A204.1 (cell line): ENCODE measurements at regions not wholly inside any gene's neighbourhood (a gene's known extent, or its start where the extent isn't known, plus 50 kb on each side); places are given as distances from the start of the nearest gene placed in this dataset.
A peak's percentile ranks its signal among the peaks of the same experiment; 100 is the strongest.
"Not testable (repeated sequence)": the region's sequence is repeated elsewhere in the genome, so short reads cannot be mapped to it uniquely, and the experiment has no call there.

Source experiments
- FAIRE-seq: peaks from 2 replicates; lab custom pipeline; 2012; peaks lifted over from hg19 to GRCh38; lab: Jason Lieb, UNC

GRCh38 chr9:88596376-88596775, 61.4 kb downstream of the NXNL2 start:
- FAIRE-seq: no peak

- no peak for FAIRE-seq
Observed at GRCh38 chr9:88604836-88605511, 70.0 kb downstream of the NXNL2 start.

DNA sequence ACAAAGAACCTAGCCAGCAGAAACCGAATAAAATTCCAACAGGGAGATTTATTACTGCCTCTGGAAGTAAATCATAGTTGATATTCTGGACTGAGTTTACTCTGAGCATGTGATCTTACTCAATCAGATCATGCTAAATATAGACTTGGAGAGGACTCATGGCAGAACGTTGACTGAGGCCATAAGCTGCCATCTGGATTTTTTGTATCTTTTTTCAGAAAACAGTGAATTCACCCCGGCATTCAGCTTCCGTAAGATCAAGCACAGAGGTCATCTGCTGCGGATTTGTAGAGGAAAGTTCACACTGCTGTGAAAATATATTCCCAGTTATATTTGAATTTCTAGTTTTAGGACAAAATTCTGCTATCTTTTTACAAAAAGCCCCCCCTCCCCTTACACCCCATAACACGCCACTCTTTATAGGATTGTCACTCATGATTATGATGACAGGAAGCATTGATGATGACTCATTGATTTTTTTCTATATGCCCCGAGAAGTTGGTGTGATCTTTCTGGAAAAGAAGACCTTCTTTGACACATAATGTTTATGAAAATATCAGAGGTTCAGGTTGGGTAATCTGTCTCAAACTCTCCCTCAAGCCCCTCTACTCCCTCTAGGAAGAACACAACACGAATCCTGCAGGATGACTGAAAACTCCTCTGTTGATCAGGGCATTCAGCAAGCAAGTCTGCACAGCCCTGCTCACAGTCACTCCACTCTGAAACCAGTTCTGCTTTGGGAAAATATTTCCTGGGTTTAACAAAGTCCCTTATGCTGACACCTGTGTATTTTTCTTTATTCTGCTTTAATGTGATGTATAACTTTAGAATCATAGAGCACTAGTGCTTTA, 70.8 kb downstream of the NXNL2 start:
- no peak for FAIRE-seq

DNA sequence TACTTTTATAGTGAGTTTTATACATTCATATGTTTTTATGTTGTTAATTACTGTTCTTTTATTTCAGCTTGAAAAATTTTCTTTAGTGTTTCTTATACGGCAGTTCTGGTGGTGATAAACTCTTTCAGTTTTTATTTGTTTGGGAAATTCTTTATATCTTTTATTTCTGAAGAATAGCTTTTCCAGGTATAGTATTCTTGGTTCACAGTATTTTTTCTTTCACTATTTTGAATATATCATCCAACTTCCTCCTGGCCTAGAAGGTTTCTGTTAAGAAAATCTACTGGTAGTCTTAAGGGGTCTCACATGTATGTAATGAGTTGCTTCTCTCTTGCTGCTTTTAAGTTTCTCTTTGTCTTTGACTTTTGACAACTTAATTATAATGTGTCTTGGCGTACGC, 79.4 kb downstream of the NXNL2 start:
- peak; percentile 89 for FAIRE-seq

GRCh38 chr9:88623698-88624097, 88.7 kb downstream of the NXNL2 start:
- no peak for FAIRE-seq

- no peak for FAIRE-seq
Observed at GRCh38 chr9:88628114-88628513, 93.1 kb downstream of the NXNL2 start.

DNA sequence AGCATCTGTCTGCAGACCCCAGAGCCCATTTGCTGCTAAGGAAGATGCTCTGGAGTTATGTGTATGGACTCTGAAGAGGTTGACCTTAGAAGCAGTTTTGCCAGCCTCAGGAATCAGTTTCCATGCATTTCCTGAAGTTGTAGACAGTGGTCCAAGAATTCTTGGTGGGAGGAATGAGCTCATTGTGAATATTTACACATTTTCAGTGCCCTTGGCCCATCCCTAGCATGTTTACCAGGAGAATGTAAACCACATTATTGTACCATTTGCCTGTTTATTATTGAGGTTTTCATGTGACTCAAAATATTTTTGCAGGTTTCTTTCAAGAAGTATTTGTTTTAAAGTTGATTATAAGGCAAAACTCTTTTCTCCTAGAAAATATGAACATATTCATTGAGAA, 93.8 kb downstream of the NXNL2 start:
- FAIRE-seq: no peak

- FAIRE-seq: not testable (repeated sequence)
Observed at GRCh38 chr9:88630574-88630973, 95.6 kb downstream of the NXNL2 start.

GRCh38 chr9:88635151-88635550, 100.2 kb downstream of the NXNL2 start:
- FAIRE-seq: no peak

GRCh38 chr9:88641456-88642240, 106.7 kb downstream of the NXNL2 start:
- no peak for FAIRE-seq

DNA sequence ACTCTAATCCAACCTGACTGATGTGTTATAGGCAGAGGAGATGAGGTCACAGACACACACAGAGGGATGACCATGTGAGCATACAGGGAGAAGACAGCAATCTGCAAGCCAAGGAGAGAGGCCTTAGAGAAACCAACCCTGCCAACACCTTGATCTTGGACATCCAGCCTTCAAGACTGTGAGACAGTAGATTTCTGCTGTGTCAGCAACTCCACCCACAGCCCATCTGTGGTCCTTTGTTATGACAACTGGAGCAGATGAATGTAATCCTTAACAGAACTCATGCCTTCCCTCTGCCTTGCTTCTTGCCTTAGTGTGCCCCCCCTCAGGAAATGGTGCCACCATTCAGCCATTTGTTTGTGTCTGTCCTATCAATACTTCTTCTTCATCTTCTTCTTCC, 107.4 kb downstream of the NXNL2 start:
- FAIRE-seq: no peak

DNA sequence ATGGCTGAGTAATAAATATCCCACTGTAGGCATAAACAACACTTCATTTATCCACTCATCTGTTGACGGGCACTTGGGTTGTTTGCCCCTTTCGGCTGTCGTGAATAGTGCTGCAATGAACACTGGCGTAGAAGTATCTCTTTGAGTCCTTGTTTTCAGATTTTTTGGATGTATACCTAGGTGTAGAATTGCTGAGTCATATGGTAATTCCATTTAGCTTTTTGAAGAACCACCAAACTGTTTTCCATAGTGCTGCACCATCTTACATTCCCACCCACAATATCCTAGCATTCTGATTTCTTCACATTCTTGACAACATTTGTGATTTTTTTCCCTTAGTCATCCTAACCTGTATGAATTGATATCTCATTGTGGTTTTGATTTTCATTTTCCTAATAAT, 109.0 kb downstream of the NXNL2 start:
- FAIRE-seq: no peak

GRCh38 chr9:88645172-88645878, 110.3 kb downstream of the NXNL2 start:
- no peak for FAIRE-seq

DNA sequence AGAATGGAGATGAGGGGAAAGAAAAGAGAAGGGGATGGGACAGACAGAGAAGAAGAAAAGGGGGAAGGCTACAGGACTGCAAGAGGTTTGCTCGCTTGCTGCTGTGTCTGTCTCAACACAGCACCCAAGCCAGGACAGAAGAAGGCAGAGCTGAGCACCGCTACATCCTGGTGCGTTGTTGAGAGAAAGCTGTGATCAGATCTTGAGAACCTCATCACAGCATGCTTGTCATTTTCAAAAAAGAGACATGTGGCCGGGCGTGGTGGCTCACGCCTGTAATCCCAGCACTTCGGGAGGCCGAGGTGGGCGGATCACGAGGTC, 110.9 kb downstream of the NXNL2 start:
- FAIRE-seq: no peak

DNA sequence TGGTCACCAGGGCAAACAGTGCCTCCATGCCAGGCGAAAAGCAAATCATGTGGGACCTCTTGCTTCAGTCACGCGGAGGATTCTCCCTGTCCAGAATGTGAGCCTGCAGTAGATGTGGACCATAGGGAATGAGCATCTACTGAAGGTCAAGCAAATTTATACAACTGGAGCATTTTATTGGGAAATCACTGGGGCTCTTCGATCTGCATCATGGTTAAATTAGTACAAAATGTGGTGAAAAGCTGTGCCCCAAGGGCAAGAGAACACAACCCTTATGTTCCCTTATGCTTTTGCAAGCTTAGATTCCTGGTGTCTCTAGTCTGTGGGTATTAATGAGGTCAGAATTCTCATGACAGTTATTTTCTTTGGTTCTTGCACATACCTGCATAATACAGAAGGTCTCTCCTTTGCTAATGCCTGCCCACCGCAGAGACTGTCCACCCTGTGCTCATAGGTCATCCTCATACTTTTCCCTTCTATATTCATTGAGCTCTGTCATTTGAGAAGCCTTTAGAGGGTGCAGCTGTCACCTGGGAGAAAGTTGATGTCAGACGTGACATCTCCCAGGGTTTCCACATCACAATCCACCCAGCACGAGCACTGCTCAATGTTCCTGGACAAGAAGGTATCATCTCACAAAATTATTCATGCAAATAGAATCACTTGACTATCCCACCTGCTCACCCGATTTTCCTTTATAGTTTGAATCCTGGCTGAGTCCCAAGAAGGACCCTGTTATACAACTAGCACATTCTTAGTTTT, 111.7 kb downstream of the NXNL2 start:
- no peak for FAIRE-seq

DNA sequence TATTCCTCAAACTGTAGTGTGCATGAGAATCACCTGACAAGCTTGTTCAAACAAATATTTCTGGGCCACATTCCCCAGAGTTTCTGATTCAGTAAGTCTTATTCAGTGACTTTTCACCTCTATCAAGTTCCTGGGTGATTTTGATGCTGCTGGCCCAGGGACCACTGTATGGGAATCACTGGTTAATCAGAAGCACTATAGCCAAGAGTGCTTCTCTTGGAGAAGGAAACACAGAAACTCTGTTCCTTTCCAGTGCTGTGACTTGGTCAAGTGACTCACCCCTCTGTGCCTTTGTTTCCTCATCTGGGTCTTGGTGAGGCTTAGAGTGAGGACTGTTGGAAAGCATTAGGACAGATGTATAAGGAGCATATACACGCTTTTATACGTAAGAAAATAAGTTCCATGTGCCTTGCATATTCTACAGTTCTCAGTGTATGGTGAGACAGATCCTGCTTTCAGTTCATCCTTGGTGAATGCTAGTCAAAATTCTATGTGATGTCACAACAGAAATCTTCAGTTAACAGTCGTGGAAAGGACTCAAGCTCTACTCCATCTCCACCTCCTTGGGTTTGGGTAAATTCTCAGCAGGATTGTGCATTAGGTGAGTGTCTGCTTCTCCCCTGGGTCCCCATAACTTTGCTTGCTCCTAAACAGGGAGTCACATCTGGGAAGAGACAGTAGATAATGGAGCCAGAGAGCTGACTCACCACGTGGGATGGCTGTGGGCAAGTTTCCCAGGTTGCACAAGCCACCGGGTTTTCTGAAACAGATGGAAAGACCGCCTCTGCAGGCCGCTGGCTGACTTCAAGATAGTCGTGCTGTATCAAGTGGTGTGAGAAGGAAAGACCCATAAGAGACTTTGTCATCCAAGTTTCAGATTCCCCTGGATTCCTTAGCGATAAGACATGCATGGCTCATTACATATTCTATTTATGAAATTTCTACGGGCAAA, 117.0 kb downstream of the NXNL2 start:
- no peak for FAIRE-seq

DNA sequence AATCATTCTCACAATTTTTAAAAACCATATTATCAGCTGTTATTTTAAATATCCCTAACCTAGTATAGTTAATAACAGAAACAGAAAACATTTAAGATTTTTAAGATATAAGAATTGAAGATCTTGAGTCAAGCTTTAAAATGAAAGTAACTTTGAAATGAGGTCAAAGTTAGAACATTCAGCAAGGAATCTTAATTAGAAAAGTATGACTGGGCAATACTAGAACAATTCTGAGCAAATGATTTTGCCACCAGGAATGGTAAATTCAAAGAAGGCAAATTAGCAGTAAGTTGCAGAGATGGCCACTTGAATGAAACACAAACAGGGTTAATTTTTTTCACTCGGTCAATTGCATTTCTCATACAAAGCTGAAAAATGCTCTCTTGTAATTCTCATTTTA, 117.9 kb downstream of the NXNL2 start:
- FAIRE-seq: no peak

DNA sequence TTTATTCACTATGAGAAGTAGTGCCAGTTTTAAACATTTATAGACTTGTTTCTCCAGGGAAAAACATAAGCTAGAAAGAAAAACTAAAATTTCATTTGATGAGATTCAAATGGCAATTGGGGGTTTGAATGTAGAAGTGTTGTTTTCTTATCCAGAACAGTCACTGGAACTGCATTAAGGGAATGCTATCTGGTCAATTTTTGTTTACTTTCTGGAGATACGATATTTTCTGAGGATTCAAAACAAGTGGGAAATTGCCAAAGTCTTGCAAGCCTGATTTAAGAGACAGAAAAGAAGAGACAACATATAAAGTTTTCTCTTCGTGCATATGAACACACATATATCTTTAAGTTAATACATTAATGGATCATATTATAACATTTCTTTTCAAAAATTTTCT, 118.4 kb downstream of the NXNL2 start:
- FAIRE-seq: no peak

- FAIRE-seq: no peak
Observed at GRCh38 chr9:88653911-88654310, 118.9 kb downstream of the NXNL2 start.

DNA sequence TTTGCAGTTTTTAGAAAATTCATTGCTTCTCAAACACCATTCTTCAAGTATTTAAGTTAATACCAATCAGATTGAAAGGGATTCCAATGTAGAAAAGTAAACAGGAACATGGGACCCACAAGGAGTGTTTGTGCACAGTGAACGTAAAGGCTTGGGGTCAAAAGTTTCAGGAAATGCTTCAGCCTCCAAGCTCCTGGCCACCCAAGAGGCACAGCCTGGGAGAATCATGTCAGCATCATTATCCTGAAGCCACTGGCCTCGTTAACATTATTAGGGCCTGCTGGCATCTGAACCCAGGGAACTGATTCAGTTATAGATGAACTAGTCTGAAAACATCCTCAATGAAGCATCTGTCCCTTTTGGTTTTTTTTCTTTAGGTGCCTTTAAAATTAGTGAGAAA, 122.9 kb downstream of the NXNL2 start:
- no peak for FAIRE-seq
